NCI-H146 (cell line): ENCODE measurements at regions not wholly inside any gene's neighbourhood (a gene's known extent, or its start where the extent isn't known, plus 50 kb on each side); places are given as distances from the start of the nearest gene placed in this dataset.
"Not testable (repeated sequence)": the region's sequence is repeated elsewhere in the genome, so short reads cannot be mapped to it uniquely, and the experiment has no call there.

ENCODE experiments used
- DNase-seq: peaks from one replicate; lab custom pipeline; 2025; lab: John Stamatoyannopoulos, UW

GRCh38 chr14:45838597-45838996 lies 585.6 kb upstream of the MIS18BP1 start:
- DNase-seq = peak; percentile 30

GRCh38 chr14:45819107-45819506 lies 566.1 kb upstream of the MIS18BP1 start:
- no peak for DNase-seq

- DNase-seq = no peak
Observed at GRCh38 chr14:45811155-45811554, 558.2 kb upstream of the MIS18BP1 start.

- DNase-seq = peak; percentile 8
Observed at GRCh38 chr14:45810152-45810872, 557.3 kb upstream of the MIS18BP1 start.

GRCh38 chr14:45807178-45807899 lies 554.3 kb upstream of the MIS18BP1 start:
- no peak for DNase-seq

- no peak for DNase-seq
Observed at GRCh38 chr14:45799511-45799910, 546.5 kb upstream of the MIS18BP1 start.

- no peak for DNase-seq
Observed at GRCh38 chr14:45798659-45799058, 545.7 kb upstream of the MIS18BP1 start.

- not testable (repeated sequence) for DNase-seq
Observed at GRCh38 chr14:45796006-45796405, 543.0 kb upstream of the MIS18BP1 start.

GRCh38 chr14:45793081-45793480 lies 540.1 kb upstream of the MIS18BP1 start:
- no peak for DNase-seq

GRCh38 chr14:45790293-45790692 lies 537.3 kb upstream of the MIS18BP1 start:
- DNase-seq = no peak

GRCh38 chr14:45787167-45787566 lies 534.2 kb upstream of the MIS18BP1 start:
- no peak for DNase-seq

GRCh38 chr14:45786266-45786665 lies 533.3 kb upstream of the MIS18BP1 start:
- DNase-seq = no peak

GRCh38 chr14:45785240-45785639 lies 532.2 kb upstream of the MIS18BP1 start:
- DNase-seq = peak; percentile 2

GRCh38 chr14:45766247-45766646 lies 513.2 kb upstream of the MIS18BP1 start:
- DNase-seq = no peak

GRCh38 chr14:45757655-45758054 lies 504.7 kb upstream of the MIS18BP1 start:
- DNase-seq = no peak

- not testable (repeated sequence) for DNase-seq
Observed at GRCh38 chr14:45756412-45756811, 503.4 kb upstream of the MIS18BP1 start.

- DNase-seq = no peak
Observed at GRCh38 chr14:45743884-45744283, 490.9 kb upstream of the MIS18BP1 start.

- DNase-seq = no peak
Observed at GRCh38 chr14:45742187-45742586, 489.2 kb upstream of the MIS18BP1 start.

GRCh38 chr14:45728434-45729225 lies 475.6 kb upstream of the MIS18BP1 start:
- no peak for DNase-seq

GRCh38 chr14:45727133-45727532 lies 474.1 kb upstream of the MIS18BP1 start:
- DNase-seq = no peak

GRCh38 chr14:45721472-45721871 lies 468.5 kb upstream of the MIS18BP1 start:
- no peak for DNase-seq

- DNase-seq = no peak
Observed at GRCh38 chr14:45716572-45716971, 463.6 kb upstream of the MIS18BP1 start.

GRCh38 chr14:45715946-45716345 lies 462.9 kb upstream of the MIS18BP1 start:
- no peak for DNase-seq
